ENCODE measurements at regions not wholly inside any gene's neighbourhood (a gene's known extent, or its start where the extent isn't known, plus 50 kb on each side); places are given as distances from the start of the nearest gene placed in this dataset.

DNA sequence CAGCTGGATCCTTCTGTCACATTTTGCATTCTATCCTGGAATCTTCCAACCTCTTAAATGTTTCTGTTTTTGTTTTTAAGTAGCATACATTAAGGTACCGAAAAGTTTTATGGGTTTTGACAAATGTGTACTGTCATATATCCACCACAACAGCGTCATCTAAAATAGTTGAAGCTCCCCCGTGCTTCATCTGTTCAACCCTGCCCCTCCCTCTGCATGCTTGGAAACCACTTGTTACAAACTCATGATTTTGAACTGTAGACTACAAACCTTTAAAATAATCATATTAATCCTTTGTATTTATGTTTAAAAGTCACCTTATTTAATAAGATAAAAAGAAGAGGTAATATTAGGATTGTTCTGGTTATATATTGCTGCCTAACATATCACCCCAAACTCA is 182.8 kb upstream of the SMIM30 start:
- H3K4me3 ChIP-seq, result no peak overlapping the region
- H3K4me1 ChIP-seq, result no peaks in the 10 kb centered on the region
- no peak for ATAC-seq
- H3K36me3 ChIP-seq, result no peaks in the 10 kb centered on the region
- intact Hi-C loops (cut with DNase I), result no loop called here
- H3K27ac ChIP-seq, result no peak overlapping the region
- TF ChIP-seq, protein P1, sequence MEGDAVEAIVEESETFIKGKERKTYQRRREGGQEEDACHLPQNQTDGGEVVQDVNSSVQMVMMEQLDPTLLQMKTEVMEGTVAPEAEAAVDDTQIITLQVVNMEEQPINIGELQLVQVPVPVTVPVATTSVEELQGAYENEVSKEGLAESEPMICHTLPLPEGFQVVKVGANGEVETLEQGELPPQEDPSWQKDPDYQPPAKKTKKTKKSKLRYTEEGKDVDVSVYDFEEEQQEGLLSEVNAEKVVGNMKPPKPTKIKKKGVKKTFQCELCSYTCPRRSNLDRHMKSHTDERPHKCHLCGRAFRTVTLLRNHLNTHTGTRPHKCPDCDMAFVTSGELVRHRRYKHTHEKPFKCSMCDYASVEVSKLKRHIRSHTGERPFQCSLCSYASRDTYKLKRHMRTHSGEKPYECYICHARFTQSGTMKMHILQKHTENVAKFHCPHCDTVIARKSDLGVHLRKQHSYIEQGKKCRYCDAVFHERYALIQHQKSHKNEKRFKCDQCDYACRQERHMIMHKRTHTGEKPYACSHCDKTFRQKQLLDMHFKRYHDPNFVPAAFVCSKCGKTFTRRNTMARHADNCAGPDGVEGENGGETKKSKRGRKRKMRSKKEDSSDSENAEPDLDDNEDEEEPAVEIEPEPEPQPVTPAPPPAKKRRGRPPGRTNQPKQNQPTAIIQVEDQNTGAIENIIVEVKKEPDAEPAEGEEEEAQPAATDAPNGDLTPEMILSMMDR (IDR thresholded peaks at IDR 0.05), result no peak
- H3K9me3 ChIP-seq, result no peaks in the 10 kb centered on the region
- no peaks in the 10 kb centered on the region for H3K27me3 ChIP-seq
- DNase-seq, result no peak

DNA sequence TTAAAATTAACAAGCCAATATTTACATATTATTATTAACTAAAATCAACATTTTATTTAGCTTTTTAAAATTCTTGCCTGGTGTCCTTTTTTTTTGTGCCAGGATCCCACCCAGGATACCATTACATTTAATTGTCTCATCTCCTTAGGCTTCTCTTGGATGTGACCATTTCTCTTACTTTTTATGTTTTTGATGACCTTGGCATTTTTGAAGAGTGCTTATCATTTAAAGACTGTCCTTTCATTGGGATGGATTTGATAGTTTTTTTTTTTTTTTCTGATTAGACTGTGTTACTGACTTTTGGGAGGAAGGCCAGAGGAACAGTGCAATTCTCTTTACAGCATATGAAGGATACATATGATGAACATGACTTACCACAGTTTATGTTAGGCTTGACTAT is 181.4 kb upstream of the SMIM30 start:
- no peaks in the 10 kb centered on the region for H3K27me3 ChIP-seq
- no peaks in the 10 kb centered on the region for H3K9me3 ChIP-seq
- H3K4me3 ChIP-seq, result no peak overlapping the region
- no peak overlapping the region for H3K27ac ChIP-seq
- ATAC-seq, result no peak
- no peaks in the 10 kb centered on the region for H3K4me1 ChIP-seq
- intact Hi-C loops (cut with DNase I), result no loop called here
- H3K36me3 ChIP-seq, result no peaks in the 10 kb centered on the region
- TF ChIP-seq, protein P1 (IDR thresholded peaks at IDR 0.05), result no peak
- no peak for DNase-seq

DNA sequence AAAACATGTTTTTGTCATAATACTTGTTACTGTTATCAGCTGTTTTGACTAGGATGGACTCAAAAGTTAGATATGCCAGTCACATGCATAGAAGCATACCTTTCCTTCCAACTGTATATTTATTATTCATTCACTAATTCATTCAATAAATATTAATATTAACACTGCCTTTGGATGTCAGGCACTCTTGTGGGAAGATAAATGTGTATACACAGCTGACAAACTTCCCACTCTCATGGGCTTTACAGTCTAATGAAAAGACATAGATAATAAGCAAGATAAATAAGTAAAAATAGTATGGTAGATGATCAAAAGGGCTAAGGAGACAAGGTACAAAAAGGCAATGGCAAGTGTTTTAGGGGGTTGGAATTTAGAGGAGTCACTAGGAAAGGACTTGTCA is 180.1 kb upstream of the SMIM30 start:
- Histone ChIP-seq H3K27ac (no peak overlapping the region), H3K4me1 (no peaks in the 10 kb centered on the region), H3K27me3 (no peaks in the 10 kb centered on the region), H3K36me3 (no peaks in the 10 kb centered on the region), H3K9me3 (no peaks in the 10 kb centered on the region), H3K4me3 (no peak overlapping the region)
- no peak for DNase-seq
- intact Hi-C loops (cut with DNase I), result no loop called here
- TF ChIP-seq, protein P1 (IDR thresholded peaks at IDR 0.05), result no peak
- no peak for ATAC-seq

DNA sequence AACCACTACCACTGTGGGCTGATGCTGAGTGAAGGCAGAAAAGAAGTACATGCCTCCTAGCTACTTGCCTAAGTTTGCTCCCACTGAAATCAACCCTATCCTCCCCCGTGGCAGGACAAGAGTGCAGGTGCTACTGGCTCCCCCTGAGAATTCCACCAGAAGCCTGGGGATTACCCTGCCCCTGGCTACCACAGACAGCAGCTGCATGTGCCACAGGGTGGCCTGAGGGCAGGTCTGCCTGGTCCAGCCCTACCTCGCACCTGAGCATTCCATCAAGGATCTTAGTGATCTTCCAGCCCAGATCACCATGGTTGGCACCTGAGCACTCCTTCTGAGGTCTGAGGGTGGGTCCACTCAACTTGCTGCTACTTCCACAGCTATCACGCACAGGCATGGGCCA is 176.4 kb upstream of the SMIM30 start:
- DNase-seq (no peak), ATAC-seq (peak; percentile 26)
- Histone ChIP-seq H3K27me3 (no peaks in the 10 kb centered on the region), H3K4me3 (no peak overlapping the region), H3K4me1 (no peaks in the 10 kb centered on the region), H3K36me3 (no peaks in the 10 kb centered on the region), H3K9me3 (no peaks in the 10 kb centered on the region), H3K27ac (no peak overlapping the region)
- TF ChIP-seq, protein P1 (IDR thresholded peaks at IDR 0.05), result no peak
- intact Hi-C loops (cut with DNase I), result no loop called here

DNA sequence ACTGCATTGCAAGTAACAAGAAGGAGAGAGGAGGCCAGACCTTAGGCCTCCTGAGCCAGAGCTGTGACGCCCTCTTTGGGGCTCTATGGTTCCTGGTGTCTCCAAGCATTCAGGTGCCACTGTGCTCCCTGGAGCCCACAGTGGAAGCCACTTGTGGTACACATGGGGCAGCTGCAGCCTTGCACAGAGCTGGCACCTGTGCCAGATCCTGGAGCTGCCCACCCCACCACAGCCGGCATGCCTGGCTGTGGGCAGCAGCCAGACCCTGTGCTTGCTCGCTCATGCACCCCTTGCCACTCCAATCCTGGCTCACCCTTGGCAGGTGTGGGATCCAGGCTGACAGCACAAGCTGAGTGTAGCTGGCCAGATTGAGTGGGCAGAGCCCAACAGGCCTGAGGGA is 173.8 kb upstream of the SMIM30 start:
- Histone ChIP-seq H3K9me3 (no peaks in the 10 kb centered on the region), H3K27me3 (no peaks in the 10 kb centered on the region), H3K27ac (no peak overlapping the region), H3K4me1 (no peaks in the 10 kb centered on the region), H3K4me3 (no peak overlapping the region), H3K36me3 (no peaks in the 10 kb centered on the region)
- TF ChIP-seq, protein P1 (IDR thresholded peaks at IDR 0.05), result no peak
- intact Hi-C loops (cut with DNase I), result no loop called here
- DNase-seq (no peak), ATAC-seq (peak; percentile 26)

DNA sequence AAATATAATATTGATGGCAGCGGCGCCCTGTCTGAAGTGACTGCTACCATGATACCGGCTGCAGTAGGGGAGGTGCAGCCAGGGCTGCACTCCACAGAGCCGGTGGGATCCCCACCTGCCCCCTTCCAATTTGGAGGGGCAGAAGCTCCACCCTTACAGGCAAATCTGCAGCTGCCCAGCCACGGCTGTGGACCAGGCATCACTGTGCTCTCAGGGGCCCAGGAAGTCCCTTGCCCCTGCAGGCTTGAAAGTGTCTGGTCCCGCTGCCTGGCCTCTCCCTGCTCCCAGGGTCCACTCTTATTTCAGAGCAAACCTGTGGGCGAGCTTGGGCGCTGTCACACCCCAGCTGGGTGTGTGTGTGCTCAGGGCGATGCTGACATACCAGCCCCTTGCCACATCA is 172.7 kb upstream of the SMIM30 start:
- H3K9me3 ChIP-seq, result no peaks in the 10 kb centered on the region
- H3K27me3 ChIP-seq, result no peaks in the 10 kb centered on the region
- ATAC-seq (no peak), DNase-seq (no peak)
- H3K4me3 ChIP-seq, result no peak overlapping the region
- H3K36me3 ChIP-seq, result no peaks in the 10 kb centered on the region
- intact Hi-C loops (cut with DNase I), result no loop called here
- H3K27ac ChIP-seq, result no peak overlapping the region
- H3K4me1 ChIP-seq, result no peaks in the 10 kb centered on the region
- TF ChIP-seq, protein P1 (IDR thresholded peaks at IDR 0.05), result no peak

Measured in upper lobe of right lung (tissue), 1 donor.